GM10248 (cell line): ENCODE measurements at regions not wholly inside any gene's neighbourhood (a gene's known extent, or its start where the extent isn't known, plus 50 kb on each side); places are given as distances from the start of the nearest gene placed in this dataset.

ENCODE experiments used
- CTCF ChIA-PET: fragments of 300-600 bp; sonication (Branson Sonifier 250); formaldehyde crosslinking; extraction: SDS; loops from one replicate; lab custom pipeline; 2021; ENCODE audit warnings: antibody characterized with exemption; lab: Yijun Ruan, JAX
- POLR2A ChIA-PET: fragments of 350-650 bp; sonication (Branson Sonifier 250); formaldehyde crosslinking; extraction: SDS; loops from one replicate; lab custom pipeline; 2020; ENCODE audit warnings: antibody characterized with exemption; lab: Yijun Ruan, JAX
- DNase-seq: peaks from one replicate; pipeline ENCODE4 v3.0.0; 2012; ENCODE audit errors: extremely low spot score
- CTCF ChIP-seq: IDR thresholded peaks from 2 replicates; pipeline ENCODE4 v1.5.1; 2012; ENCODE audit warnings: mild to moderate bottlenecking, low read depth; ENCODE audit errors: extremely low read depth, missing control alignments, control extremely low read depth

- TF ChIP-seq CTCF: no peak
- no peak for DNase-seq
- ChIA-PET CTCF (no interaction called here), POLR2A (no interaction called here)
Observed at GRCh38 chr10:128219295-128219694, 93.1 kb upstream of the MKI67 start.

DNA sequence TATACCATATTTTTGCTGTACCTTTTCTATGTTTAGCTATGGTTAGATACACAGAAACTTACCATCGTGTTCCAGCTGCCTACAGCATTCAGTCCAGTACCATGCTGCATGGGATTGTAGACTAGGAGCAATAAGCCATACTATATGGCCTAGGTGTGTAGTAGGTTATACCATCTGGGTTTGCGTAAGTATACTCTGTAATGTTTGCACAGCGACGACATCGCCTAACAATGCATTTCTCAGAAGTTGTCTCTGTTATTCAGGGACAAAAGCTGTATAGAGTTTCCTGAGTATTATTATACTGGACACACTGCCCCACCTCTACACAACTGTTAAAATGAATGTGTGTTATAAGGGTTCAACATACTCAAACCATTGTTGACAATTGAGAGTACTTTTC lies 93.8 kb upstream of the MKI67 start:
- TF ChIP-seq CTCF: no peak
- CTCF ChIA-PET: interaction anchor here (1.7 kb wide), 1 partner anchor 8 kb away, joined by 4 read pairs; no protein-coding TSS in a partner anchor
- POLR2A ChIA-PET: no interaction called here
- DNase-seq: no peak

- no peak for TF ChIP-seq CTCF
- POLR2A ChIA-PET: no interaction called here
- CTCF ChIA-PET: interaction anchor here (1.7 kb wide), 1 partner anchor 9 kb away, joined by 4 read pairs; no protein-coding TSS in a partner anchor
- no peak for DNase-seq
Observed at GRCh38 chr10:128221117-128221516, 94.9 kb upstream of the MKI67 start.

- ChIA-PET POLR2A (no interaction called here), CTCF (interaction anchor here (1.9 kb wide), 1 partner anchor 9 kb away, joined by 15 read pairs; no protein-coding TSS in a partner anchor)
- DNase-seq: no peak
- TF ChIP-seq CTCF: no peak
Observed at GRCh38 chr10:128221807-128222206, 95.6 kb upstream of the MKI67 start.

- TF ChIP-seq CTCF: no peak
- POLR2A ChIA-PET: no interaction called here
- no peak for DNase-seq
- CTCF ChIA-PET: interaction anchor here (1.9 kb wide), 1 partner anchor 10 kb away, joined by 15 read pairs; no protein-coding TSS in a partner anchor
Observed at GRCh38 chr10:128222332-128222849, 96.2 kb upstream of the MKI67 start.

DNA sequence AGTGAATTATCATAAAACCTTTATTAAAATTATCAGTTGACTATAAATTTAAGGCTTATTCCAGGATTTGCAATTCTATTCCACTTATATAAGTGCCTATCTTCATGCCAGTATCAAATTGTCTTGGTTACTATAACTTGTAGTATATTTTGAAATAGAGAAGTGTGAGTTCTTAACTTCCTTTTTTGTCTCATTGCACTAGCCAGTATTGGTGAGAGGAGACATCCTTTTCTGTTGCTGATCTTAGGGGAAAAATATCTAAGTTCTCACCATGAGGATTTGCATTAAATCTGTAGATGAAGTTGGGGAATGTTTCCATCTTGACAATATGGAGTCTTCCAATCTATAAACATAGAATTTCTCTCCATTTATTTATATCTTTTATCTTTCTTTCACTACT lies 104.2 kb upstream of the MKI67 start:
- TF ChIP-seq CTCF: no peak
- no peak for DNase-seq
- ChIA-PET POLR2A (no interaction called here), CTCF (no interaction called here)
